GM21367 (cell line): ENCODE measurements at regions not wholly inside any gene's neighbourhood (a gene's known extent, or its start where the extent isn't known, plus 50 kb on each side); places are given as distances from the start of the nearest gene placed in this dataset.

Source experiments
- ATAC-seq: cut with Tn5 transposase; IDR thresholded peaks from one replicate; pipeline ENCODE4 v1.9.1; 2021; ENCODE audit not compliant: unreplicated experiment

GRCh38 chr13:33891196-33891742, 73.3 kb downstream of the RFC3 start:
- ATAC-seq, result no peak

DNA sequence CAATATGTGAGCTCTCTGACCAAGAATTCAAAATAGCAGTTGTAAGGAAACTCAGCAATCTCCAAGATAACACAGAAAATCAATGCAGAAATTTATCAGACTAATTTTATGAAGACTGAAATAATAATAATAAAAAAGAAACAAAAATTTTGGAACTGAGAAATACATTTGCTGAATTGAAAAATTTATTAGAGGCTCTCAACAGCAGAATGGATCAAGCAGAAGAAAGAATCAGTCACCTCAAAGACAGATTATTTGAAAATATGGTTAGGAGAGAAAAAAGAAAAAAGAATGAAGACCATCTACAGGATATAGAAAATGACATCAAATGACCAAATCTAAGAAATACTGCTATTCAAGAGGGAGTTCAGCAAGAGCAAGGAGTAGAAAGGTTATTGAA, 75.6 kb downstream of the RFC3 start:
- ATAC-seq, result no peak

- no peak for ATAC-seq
Measured at GRCh38 chr13:33904431-33904830, 86.5 kb downstream of the RFC3 start.

DNA sequence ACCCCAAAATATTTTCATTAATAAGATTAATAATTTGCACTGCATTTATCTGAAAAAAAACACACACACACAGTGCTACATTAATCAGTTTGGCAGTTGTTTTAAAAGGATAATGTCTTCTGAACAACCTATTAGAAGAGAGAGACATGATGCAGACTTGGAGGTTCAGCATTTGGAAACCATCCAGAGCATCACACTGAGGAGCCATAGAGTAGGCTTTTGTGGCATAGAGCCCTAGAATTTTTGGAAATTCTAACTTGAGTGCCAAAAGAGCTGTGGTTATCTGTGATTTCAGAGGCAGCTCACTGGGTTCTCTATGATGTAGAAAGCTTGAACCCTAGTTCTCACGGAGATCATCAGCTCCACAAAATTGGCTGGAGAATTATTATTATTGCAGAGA, 90.2 kb downstream of the RFC3 start:
- ATAC-seq, result no peak

DNA sequence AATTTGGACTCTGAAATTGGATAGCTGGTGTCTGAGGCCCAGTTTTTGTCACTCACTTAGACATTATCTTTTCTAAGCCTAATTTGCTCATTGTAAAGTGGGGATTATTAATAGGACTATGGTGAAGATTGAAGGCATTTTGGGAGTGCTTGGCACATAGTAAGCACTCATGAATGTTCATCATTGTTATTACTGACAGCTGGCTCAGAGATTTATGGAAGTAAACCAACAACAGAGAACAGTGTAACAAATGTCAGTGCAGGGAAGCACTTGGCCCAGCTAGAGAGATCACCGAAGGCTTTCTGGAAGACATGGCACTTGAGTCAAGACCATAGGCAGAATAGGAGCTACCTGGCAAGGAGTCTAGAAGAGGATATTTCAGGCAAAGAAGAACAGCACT, 92.3 kb downstream of the RFC3 start:
- ATAC-seq, result no peak

DNA sequence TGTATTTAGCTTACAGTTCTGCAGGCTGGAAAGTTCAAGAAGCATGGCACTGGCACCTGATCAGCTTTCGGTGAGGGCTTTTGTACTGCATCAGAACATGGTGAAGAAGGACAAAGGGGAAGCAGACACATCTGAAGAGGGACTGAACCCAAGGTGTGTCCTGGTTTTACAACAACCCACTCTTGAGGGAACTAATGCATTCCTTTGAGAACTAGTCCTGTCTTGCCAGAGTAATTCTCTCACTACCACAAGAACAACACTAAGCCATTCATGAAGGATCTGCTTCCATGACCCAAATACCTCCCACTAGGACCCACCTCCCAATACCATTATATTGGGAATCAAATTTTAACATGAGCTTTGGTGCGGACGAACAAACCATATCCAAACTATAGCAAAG, 93.6 kb downstream of the RFC3 start:
- ATAC-seq, result no peak

GRCh38 chr13:33913829-33914228, 95.9 kb downstream of the RFC3 start:
- no peak for ATAC-seq

GRCh38 chr13:33917190-33917589, 99.2 kb downstream of the RFC3 start:
- ATAC-seq, result no peak

DNA sequence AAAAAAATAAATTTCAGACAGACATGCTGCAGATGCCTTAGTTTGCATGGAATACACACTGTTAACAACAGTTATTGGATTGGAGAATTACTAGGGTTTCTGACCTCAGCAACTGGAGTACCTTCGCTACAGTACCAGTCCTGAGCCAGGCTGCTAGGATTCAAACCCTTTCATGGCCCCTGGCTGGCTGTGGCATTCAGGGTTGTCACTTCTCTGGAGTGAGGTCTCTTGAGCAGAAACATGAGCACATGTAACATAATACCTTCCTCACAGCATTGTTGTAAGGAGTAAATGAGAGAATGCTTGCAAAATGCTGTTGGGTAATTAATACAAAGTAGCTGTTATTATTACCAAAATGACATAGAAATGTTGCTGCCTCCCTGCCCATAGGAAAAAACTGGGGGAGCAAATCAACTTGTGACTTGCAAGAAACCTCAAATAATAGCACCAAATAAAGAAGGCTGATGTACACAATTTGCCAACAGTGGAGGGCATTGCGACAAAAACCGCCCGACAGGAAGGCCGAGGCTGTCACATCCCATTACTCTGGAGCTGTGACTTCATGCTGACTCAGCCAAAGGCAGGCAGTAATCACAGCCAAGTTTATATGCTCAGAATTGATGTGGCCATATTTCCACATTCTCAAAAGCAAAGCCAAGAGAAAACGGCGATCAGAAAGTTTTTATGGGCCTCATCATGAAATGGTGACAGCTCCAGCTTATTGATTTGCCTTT, 100.4 kb downstream of the RFC3 start:
- no peak for ATAC-seq

DNA sequence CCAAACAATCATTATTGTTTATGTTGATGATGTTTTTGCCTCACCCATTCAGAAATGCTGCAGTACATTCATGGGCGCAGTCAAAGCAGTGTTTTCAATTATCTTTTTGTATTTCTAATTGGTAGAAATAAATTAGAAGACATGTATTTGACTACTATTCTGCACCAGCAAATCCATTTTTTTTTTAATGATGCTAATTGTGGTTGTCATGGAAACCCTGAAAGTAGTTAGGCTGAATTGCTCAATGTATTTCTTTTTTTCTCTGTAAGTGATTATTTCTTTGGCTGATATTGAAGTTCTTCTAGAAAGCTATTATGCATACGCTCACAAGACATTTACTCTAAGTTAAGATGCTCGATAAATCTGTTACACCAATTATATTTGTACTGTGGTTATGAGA, 101.2 kb downstream of the RFC3 start:
- ATAC-seq, result no peak

DNA sequence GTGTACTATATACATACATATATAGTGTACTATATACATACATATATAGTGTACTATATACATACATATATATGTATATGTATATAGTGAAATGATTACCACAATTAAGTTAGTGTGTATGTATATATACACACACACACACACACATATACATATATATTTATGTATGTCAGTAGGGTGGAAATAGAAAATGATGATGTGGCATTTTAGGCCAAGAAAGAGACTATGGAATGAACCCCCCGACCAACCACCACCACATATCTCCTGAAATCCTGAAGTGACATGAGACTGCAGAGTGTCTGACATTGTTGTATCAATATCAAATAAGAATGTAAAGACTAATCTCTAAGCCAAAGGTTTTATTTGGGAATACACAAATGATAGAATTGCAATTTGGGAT, 107.6 kb downstream of the RFC3 start:
- ATAC-seq, result no peak

- ATAC-seq, result no peak
Measured at GRCh38 chr13:33927315-33927714, 109.4 kb downstream of the RFC3 start.

DNA sequence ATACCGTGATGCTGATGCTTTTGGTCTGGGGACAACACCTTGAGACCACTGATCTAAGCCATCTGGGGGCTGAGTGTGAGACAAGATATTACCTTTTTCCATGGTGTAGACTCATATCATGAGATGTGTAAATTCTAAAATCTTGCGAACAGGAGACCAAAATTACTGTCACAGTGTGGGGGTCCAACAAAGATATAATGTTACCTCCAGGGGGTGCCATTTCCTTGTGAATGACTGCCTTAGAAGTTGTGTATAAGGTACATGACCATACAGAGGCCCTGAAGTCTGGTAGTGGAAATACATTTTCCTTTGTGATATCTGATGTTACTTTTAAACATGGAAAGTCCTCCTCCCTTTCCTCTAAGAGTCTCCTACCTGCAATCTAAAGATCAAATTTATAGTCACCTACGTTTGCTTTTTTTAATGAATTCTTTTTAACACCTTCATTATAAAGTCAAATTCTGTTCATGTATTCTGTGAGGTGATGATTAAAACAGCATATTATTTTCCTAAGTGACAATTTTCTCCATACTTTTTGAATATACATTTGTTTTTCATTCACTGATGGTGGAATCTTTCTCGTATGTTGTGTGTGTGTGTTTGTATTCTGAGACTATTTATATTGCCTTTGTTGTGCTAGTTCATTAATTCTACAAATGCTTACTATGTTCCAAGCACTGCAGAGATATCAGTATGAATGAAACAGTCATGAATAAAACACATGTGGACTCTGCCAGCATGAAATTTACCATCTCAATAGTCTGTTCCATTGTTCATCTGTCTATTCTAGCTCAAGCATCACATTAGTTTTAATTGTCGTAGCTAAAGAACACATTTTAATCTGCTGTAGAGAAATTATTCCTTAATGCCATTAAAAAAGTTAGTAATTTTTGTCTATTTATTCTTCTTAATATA, 113.7 kb downstream of the RFC3 start:
- ATAC-seq, result peak; percentile 71

GRCh38 chr13:33932769-33933406, 114.9 kb downstream of the RFC3 start:
- ATAC-seq, result no peak

- ATAC-seq, result no peak
Measured at GRCh38 chr13:33933810-33934209, 115.9 kb downstream of the RFC3 start.

GRCh38 chr13:33934343-33934742, 116.4 kb downstream of the RFC3 start:
- ATAC-seq, result no peak

- no peak for ATAC-seq
Measured at GRCh38 chr13:33934951-33935371, 117.0 kb downstream of the RFC3 start.

DNA sequence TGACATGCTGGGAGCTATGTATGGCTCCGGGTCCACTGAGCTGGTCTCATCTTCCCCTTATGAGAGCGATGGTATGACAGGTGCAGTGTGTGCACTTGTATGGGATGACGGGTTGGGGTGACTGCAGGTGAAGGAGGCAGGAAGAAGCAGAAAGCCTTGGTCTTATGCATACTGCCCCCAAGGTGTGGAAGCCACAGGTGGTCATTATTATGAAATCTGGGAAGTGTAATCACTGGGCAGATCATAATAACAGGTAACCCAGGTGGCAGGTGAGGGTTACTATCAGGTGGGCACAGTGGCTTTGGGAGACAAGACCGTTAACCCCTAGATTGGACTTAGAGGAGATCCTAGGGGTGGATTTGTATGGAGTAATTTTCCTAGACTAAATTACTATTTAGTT, 118.0 kb downstream of the RFC3 start:
- no peak for ATAC-seq

DNA sequence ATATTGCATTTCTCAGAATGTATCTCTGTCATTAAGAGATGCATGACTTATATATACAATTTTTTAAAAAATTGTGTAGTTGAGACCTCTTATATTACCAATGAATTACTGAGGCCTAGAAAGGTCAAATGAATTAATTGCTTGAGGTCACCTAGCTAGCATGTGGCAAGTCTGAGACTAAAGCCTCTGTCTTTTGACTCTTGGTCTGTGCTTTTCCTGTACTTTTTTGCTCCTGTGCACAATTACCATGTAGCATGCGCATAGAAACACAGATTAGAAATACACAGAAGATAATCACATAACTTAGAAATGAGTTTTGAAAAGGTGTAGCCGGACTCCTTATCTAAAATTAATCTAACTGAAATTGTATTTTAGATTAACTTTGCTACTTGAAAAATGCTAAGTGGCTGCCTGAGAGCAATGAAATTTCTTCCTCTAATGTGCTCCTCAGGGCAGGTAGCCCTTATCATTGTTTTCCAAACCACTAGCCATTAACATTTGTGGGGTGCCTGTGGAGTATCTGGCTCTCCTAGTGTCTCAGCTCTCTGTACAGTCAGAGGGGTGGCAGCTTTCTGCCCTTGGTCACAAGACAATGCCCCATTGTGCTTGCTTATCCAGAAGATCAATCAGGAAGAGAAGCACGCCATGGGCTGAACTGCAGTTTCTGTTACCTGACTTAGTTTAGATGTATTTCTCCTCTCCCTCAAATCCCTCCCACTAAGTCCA, 119.6 kb downstream of the RFC3 start:
- ATAC-seq, result no peak

DNA sequence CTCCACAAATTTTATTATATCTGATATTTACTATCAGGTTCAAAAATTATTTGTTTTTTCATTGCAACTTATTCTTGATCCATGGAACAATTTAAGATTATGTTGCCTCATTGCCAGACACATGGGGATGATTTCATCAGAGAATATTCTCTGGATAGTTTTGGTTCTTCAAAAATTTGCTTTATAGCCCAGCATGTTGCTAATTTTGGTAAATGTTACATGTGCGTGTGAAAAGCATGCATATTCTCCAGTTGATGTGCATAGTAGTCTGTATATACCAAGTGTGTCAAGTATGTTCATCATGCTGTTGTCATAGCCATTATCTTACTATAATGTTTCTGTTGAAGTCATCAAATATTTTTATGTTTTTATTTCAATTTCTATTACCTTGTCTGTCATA, 122.3 kb downstream of the RFC3 start:
- no peak for ATAC-seq

DNA sequence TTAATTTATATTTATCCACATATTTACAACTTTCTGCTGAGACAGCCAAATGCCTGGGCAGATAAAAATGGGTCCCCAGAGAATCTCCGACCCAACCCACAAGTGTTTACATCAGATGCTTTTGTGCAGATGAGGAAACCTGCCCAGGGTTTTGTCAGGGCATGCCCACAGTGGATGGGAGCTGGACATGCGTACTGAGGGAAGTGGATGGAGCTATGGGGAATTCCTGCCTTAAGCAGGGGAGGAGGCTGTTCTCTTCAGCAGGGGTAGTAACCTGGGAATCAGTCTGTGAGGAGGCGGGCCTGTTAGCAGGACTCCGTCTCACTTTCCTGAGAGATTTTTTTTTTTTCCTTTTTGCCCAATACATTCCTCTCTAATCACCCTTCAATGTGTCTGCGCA, 122.9 kb downstream of the RFC3 start:
- no peak for ATAC-seq
